GM12878 (cell line): ENCODE measurements at regions not wholly inside any gene's neighbourhood (a gene's known extent, or its start where the extent isn't known, plus 50 kb on each side); places are given as distances from the start of the nearest gene placed in this dataset.

Experiments
- ATAC-seq: fragments of 200-7000 bp; cut with Tn5 transposase; 3 replicates; pipeline ENCODE4 v1.9.1; 2020; ENCODE audit warnings: mild to moderate bottlenecking, moderate library complexity
- BruUV-seq: library from RNA; stranded (reverse); fragments of 400-500 nt; replicated peaks from 2 replicates; lab custom pipeline; 2021; lab: Mats Ljungman, UMichigan
- CTCF ChIA-PET: fragments of 300-600 bp; sonication (Branson Sonifier 250); formaldehyde crosslinking; extraction: SDS; loops from one replicate; lab custom pipeline; 2021; ENCODE audit warnings: inconsistent platforms; lab: Yijun Ruan, JAX
- POLR2A ChIA-PET: fragments of 350-600 bp; formaldehyde crosslinking; extraction: SDS; loops from one replicate; lab custom pipeline; 2021; ENCODE audit warnings: inconsistent platforms; lab: Charles Lee
- RAD21 ChIA-PET: fragments of 300-600 bp; sonication (Branson Sonifier 250); formaldehyde crosslinking; loops from one replicate; lab custom pipeline; 2023; ENCODE audit warnings: antibody characterized with exemption; ENCODE audit not compliant: unreplicated experiment; lab: Charles Lee
- SMC1A ChIA-PET: fragments of 300-600 bp; sonication (Branson Sonifier 250); formaldehyde crosslinking; loops from one replicate; lab custom pipeline; 2023; ENCODE audit not compliant: unreplicated experiment, uncharacterized antibody; lab: Charles Lee
- DNase-seq: peaks from one replicate; pipeline ENCODE4 v3.0.0-alpha.2; 2011; ENCODE audit warnings: low read depth, low spot score
- FAIRE-seq: peaks from 3 replicates; lab custom pipeline; 2011; peaks lifted over from hg19 to GRCh38; lab: Jason Lieb, UNC
- H2AFZ ChIP-seq: 2 replicates; pipeline ENCODE4 v1.6.0; 2011; ENCODE audit warnings: low read depth, low read length, control low read depth; ENCODE audit not compliant: control insufficient read depth
- H3K27ac ChIP-seq: 2 replicates; pipeline ENCODE4 v1.5.1; 2011; ENCODE audit warnings: control low read depth; ENCODE audit not compliant: control insufficient read depth, insufficient read depth
- H3K27me3 ChIP-seq, 2 experiments: replicated peaks in 1 of 2; 2 replicates each; pipeline versions ENCODE4 v1.6.0 to v1.6.1; 2011; ENCODE audit warnings: low read length in 1 of 2; ENCODE audit not compliant: control insufficient read depth in 2 of 2, insufficient read depth in 2 of 2
- H3K36me3 ChIP-seq, 2 experiments: 2 replicates each; pipeline ENCODE4 v1.5.1; 2011; ENCODE audit warnings: low read length in 1 of 2; ENCODE audit not compliant: control insufficient read depth in 2 of 2, insufficient read depth in 2 of 2
- H3K4me1 ChIP-seq: 2 replicates; pipeline ENCODE4 v1.6.1; 2011; ENCODE audit warnings: mild to moderate bottlenecking, low read length, moderate library complexity, mixed read lengths; ENCODE audit not compliant: control insufficient read depth, insufficient read depth
- H3K4me2 ChIP-seq: 2 replicates; pipeline ENCODE4 v1.6.0; 2011; ENCODE audit warnings: control low read depth; ENCODE audit not compliant: control insufficient read depth, insufficient read depth
- H3K4me3 ChIP-seq: fragments of 200-600 bp; sonication (generic); 2 replicates; pipeline ENCODE4 v1.5.1; 2016
- H3K79me2 ChIP-seq: 2 replicates; pipeline ENCODE4 v1.6.0; 2011; ENCODE audit warnings: low read length; ENCODE audit not compliant: control insufficient read depth, insufficient read depth
- H3K9ac ChIP-seq: 2 replicates; pipeline ENCODE4 v1.8.0; 2011; ENCODE audit warnings: low read length, control low read depth, mixed read lengths; ENCODE audit not compliant: control insufficient read depth, insufficient read depth
- H3K9me3 ChIP-seq: replicated peaks from 3 replicates; pipeline ENCODE4 v1.5.1; 2011; ENCODE audit warnings: mild to moderate bottlenecking, low read length; ENCODE audit not compliant: control insufficient read depth, insufficient read depth
- H4K20me1 ChIP-seq: 2 replicates; pipeline ENCODE4 v1.6.0; 2011; ENCODE audit not compliant: control insufficient read depth, insufficient read depth
- EED ChIP-seq: sonication (generic); IDR thresholded peaks from 2 replicates; pipeline ENCODE4 v1.6.1; 2016; ENCODE audit warnings: antibody characterized with exemption, low read depth
- EP300 ChIP-seq, 2 experiments: fragments of 150-350 bp in 1 of 2; IDR thresholded peaks; 2 replicates each; pipeline ENCODE4 v1.6.1; 2011 to 2012; ENCODE audit warnings: low read depth in 2 of 2, low read length in 2 of 2, borderline replicate concordance in 1 of 2, improper control_type of control experiment in 1 of 2, inconsistent platforms in 1 of 2; ENCODE audit not compliant: control insufficient read depth in 1 of 2
- FOXK2 ChIP-seq: fragments of 450-650 bp; IDR thresholded peaks from 2 replicates; pipeline ENCODE4 v1.6.1; 2017; ENCODE audit warnings: mild to moderate bottlenecking, moderate library complexity
- MTA2 ChIP-seq: fragments of 450-650 bp; IDR thresholded peaks from 2 replicates; pipeline ENCODE4 v1.6.1; 2016; ENCODE audit warnings: low read depth, mild to moderate bottlenecking, moderate library complexity
- MXI1 ChIP-seq: fragments of 150-350 bp; IDR thresholded peaks from 2 replicates; pipeline ENCODE4 v1.6.1; 2011; ENCODE audit warnings: low read depth, mild to moderate bottlenecking, inconsistent platforms, low read length, improper control_type of control experiment
- NFXL1 ChIP-seq: fragments of 450-650 bp; IDR thresholded peaks from 2 replicates; pipeline ENCODE4 v1.6.1; 2017; ENCODE audit warnings: antibody characterized with exemption, mild to moderate bottlenecking, borderline replicate concordance
- TBL1XR1 ChIP-seq: IDR thresholded peaks from 2 replicates; pipeline ENCODE4 v1.6.1; 2012; ENCODE audit warnings: low read depth, low read length, improper control_type of control experiment
- TCF12 ChIP-seq: IDR thresholded peaks from 2 replicates; pipeline ENCODE4 v1.6.1; 2011; ENCODE audit warnings: low read depth, mild to moderate bottlenecking, low read length
- WRNIP1 ChIP-seq: IDR thresholded peaks from 2 replicates; pipeline ENCODE4 v1.6.1; 2011; ENCODE audit warnings: low read depth, low read length, improper control_type of control experiment, borderline replicate concordance
- ZNF217 ChIP-seq: fragments of 450-650 bp; IDR thresholded peaks from 2 replicates; pipeline ENCODE4 v1.6.1; 2017; ENCODE audit warnings: antibody characterized with exemption, mild to moderate bottlenecking
- ZNF274 ChIP-seq: IDR thresholded peaks from one replicate; pipeline ENCODE4 v1.8.0; 2011; ENCODE audit not compliant: insufficient read length, insufficient read depth
- WGBS: methylation state at CpG from one replicate; pipeline ENCODE4 v1.1.6; 2016; ENCODE audit warnings: low lambda C conversion rate; ENCODE audit not compliant: insufficient replicate concordance, insufficient coverage; ENCODE audit errors: missing lambda C conversion rate; 5-methylcytosine and 5-hydroxymethylcytosine counted together
- in situ Hi-C: fragments of 300-500 bp; cut with MboI; formaldehyde crosslinking; loops from 9 replicates; pipeline ENCODE4 v1.14.3; 2018; ENCODE audit warnings: mixed read lengths
- intact Hi-C: fragments of 100-400 bp; cut with micrococcal nuclease; formaldehyde crosslinking; loops from one replicate; pipeline ENCODE4 v1.14.2; 2022; ENCODE audit not compliant: unreplicated experiment
- TF ChIP-seq, protein P1 (sequence below): fragments of 150-350 bp; IDR thresholded peaks from 2 replicates; pipeline ENCODE4 v1.6.1; 2014; ENCODE audit warnings: mild to moderate bottlenecking, low read depth, low read length
- TF ChIP-seq, protein P2 (sequence below): fragments of 450-650 bp; IDR thresholded peaks from 2 replicates; pipeline ENCODE4 v1.6.1; 2018; ENCODE audit warnings: borderline replicate concordance, mild to moderate bottlenecking; ENCODE audit not compliant: partially characterized antibody
- TF ChIP-seq, protein P3 (sequence below): IDR thresholded peaks from 2 replicates; pipeline ENCODE4 v1.6.1; 2011; ENCODE audit warnings: borderline replicate concordance, low read depth, mild to moderate bottlenecking, moderate library complexity, low read length; ENCODE audit not compliant: insufficient read depth, poor library complexity, severe bottlenecking
- TF ChIP-seq, protein P4 (sequence below): fragments of 450-650 bp; IDR thresholded peaks from 2 replicates; pipeline ENCODE4 v1.6.1; 2014; ENCODE audit warnings: mild to moderate bottlenecking
- TF ChIP-seq, protein P5 (sequence below): IDR thresholded peaks from 2 replicates; pipeline ENCODE4 v1.6.1; 2011; ENCODE audit warnings: low read depth, low read length, improper control_type of control experiment, borderline replicate concordance

DNA sequence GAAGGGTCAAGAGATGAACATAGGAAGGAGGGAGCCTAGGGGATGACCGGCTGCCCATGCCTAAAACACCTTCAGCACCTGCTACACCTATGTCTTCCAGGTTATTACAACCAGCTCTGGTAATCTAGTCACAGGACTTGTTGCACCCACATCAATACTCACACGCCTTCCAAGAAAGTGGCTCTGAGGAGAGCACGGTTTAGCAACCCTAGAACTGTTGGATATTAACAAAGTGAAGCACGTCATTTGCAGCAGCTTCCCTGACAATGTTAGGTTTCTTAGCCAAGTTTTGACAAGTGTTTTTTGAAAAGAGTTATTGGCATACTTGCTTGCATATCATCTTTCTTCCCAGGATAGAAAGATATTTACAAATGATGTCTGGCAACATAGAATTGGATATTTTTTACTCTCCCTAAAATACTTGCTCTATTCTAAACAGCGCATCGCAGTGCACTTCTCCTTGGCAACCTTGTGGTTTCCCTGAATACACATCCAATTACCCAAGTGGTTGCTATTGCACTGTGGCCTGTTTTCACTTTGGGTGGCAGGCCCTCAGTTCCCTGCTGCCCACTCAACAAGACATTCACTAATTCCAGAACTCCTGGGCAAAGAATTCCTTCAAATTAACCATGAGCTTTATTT is 94.3 kb upstream of the ARHGAP42 start:
- intact Hi-C loops (no loop called here), in situ Hi-C loops (no loop called here)
- TF ChIP-seq TCF12 = no peak
- TF ChIP-seq, protein P1, sequence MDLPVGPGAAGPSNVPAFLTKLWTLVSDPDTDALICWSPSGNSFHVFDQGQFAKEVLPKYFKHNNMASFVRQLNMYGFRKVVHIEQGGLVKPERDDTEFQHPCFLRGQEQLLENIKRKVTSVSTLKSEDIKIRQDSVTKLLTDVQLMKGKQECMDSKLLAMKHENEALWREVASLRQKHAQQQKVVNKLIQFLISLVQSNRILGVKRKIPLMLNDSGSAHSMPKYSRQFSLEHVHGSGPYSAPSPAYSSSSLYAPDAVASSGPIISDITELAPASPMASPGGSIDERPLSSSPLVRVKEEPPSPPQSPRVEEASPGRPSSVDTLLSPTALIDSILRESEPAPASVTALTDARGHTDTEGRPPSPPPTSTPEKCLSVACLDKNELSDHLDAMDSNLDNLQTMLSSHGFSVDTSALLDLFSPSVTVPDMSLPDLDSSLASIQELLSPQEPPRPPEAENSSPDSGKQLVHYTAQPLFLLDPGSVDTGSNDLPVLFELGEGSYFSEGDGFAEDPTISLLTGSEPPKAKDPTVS = no peak
- no peak for TF ChIP-seq ZNF217
- TF ChIP-seq EED = no peak
- TF ChIP-seq, protein P2, sequence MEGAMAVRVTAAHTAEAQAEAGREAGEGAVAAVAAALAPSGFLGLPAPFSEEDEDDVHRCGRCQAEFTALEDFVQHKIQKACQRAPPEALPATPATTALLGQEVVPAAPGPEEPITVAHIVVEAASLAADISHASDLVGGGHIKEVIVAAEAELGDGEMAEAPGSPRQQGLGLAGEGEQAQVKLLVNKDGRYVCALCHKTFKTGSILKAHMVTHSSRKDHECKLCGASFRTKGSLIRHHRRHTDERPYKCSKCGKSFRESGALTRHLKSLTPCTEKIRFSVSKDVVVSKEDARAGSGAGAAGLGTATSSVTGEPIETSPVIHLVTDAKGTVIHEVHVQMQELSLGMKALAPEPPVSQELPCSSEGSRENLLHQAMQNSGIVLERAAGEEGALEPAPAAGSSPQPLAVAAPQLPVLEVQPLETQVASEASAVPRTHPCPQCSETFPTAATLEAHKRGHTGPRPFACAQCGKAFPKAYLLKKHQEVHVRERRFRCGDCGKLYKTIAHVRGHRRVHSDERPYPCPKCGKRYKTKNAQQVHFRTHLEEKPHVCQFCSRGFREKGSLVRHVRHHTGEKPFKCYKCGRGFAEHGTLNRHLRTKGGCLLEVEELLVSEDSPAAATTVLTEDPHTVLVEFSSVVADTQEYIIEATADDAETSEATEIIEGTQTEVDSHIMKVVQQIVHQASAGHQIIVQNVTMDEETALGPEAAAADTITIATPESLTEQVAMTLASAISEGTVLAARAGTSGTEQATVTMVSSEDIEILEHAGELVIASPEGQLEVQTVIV = no peak
- TF ChIP-seq MXI1 = no peak
- TF ChIP-seq TBL1XR1 = no peak
- TF ChIP-seq WRNIP1 = no peak
- TF ChIP-seq, protein P3, sequence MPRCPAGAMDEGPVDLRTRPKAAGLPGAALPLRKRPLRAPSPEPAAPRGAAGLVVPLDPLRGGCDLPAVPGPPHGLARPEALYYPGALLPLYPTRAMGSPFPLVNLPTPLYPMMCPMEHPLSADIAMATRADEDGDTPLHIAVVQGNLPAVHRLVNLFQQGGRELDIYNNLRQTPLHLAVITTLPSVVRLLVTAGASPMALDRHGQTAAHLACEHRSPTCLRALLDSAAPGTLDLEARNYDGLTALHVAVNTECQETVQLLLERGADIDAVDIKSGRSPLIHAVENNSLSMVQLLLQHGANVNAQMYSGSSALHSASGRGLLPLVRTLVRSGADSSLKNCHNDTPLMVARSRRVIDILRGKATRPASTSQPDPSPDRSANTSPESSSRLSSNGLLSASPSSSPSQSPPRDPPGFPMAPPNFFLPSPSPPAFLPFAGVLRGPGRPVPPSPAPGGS = no peak
- no peak for TF ChIP-seq MTA2
- no peak for TF ChIP-seq EP300 (IDR thresholded peaks at IDR 0.05; ENCODE audit: borderline replicate concordance in 1 of 2, control insufficient read depth in 1 of 2, low read depth in 2 of 2, low read length in 2 of 2)
- TF ChIP-seq NFXL1 = no peak
- no peak for TF ChIP-seq FOXK2
- TF ChIP-seq, protein P4, sequence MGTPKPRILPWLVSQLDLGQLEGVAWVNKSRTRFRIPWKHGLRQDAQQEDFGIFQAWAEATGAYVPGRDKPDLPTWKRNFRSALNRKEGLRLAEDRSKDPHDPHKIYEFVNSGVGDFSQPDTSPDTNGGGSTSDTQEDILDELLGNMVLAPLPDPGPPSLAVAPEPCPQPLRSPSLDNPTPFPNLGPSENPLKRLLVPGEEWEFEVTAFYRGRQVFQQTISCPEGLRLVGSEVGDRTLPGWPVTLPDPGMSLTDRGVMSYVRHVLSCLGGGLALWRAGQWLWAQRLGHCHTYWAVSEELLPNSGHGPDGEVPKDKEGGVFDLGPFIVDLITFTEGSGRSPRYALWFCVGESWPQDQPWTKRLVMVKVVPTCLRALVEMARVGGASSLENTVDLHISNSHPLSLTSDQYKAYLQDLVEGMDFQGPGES = no peak
- TF ChIP-seq ZNF274 = no peak
- TF ChIP-seq, protein P5, sequence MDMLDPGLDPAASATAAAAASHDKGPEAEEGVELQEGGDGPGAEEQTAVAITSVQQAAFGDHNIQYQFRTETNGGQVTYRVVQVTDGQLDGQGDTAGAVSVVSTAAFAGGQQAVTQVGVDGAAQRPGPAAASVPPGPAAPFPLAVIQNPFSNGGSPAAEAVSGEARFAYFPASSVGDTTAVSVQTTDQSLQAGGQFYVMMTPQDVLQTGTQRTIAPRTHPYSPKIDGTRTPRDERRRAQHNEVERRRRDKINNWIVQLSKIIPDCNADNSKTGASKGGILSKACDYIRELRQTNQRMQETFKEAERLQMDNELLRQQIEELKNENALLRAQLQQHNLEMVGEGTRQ = no peak
- no peak for FAIRE-seq
- no peaks in the 10 kb centered on the region for H3K36me3 ChIP-seq
- no peak overlapping the region for H3K4me2 ChIP-seq
- RAD21 ChIA-PET = no interaction called here
- CTCF ChIA-PET = no interaction called here
- H3K79me2 ChIP-seq = no peaks in the 10 kb centered on the region
- POLR2A ChIA-PET = no interaction called here
- WGBS = 23% methylated on average over 6 of the region's 6 CpGs
- H3K27me3 ChIP-seq = peaks cover 0 to 5% of the 10 kb centered on the region in 2 experiments; a peak in 1 of 4 replicates
- no peaks in the 10 kb centered on the region for H4K20me1 ChIP-seq
- no peak overlapping the region for H2AFZ ChIP-seq
- H3K4me3 ChIP-seq = no peak overlapping the region
- H3K4me1 ChIP-seq = no peaks in the 10 kb centered on the region
- no peaks in the 10 kb centered on the region for H3K9me3 ChIP-seq
- ATAC-seq = no peak
- no peak overlapping the region for H3K27ac ChIP-seq
- BruUV-seq = no TSS peak
- SMC1A ChIA-PET = no interaction called here
- no peak overlapping the region for H3K9ac ChIP-seq
- DNase-seq = no peak
